ENCODE measurements at regions not wholly inside any gene's neighbourhood (a gene's known extent, or its start where the extent isn't known, plus 50 kb on each side); places are given as distances from the start of the nearest gene placed in this dataset.
"Not testable (repeated sequence)": the region's sequence is repeated elsewhere in the genome, so short reads cannot be mapped to it uniquely, and the experiment has no call there.

GRCh38 chr7:76202-76601 is 116.2 kb upstream of the FAM20C start:
- TF ChIP-seq, protein P1, sequence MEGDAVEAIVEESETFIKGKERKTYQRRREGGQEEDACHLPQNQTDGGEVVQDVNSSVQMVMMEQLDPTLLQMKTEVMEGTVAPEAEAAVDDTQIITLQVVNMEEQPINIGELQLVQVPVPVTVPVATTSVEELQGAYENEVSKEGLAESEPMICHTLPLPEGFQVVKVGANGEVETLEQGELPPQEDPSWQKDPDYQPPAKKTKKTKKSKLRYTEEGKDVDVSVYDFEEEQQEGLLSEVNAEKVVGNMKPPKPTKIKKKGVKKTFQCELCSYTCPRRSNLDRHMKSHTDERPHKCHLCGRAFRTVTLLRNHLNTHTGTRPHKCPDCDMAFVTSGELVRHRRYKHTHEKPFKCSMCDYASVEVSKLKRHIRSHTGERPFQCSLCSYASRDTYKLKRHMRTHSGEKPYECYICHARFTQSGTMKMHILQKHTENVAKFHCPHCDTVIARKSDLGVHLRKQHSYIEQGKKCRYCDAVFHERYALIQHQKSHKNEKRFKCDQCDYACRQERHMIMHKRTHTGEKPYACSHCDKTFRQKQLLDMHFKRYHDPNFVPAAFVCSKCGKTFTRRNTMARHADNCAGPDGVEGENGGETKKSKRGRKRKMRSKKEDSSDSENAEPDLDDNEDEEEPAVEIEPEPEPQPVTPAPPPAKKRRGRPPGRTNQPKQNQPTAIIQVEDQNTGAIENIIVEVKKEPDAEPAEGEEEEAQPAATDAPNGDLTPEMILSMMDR (IDR thresholded peaks at IDR 0.05), result not testable (repeated sequence)
- not testable (repeated sequence) for TF ChIP-seq POLR2AphosphoS5 (IDR thresholded peaks at IDR 0.05)
